HG03025 (cell line): ENCODE measurements at regions not wholly inside any gene's neighbourhood (a gene's known extent, or its start where the extent isn't known, plus 50 kb on each side); places are given as distances from the start of the nearest gene placed in this dataset.

Source experiments
- ATAC-seq: cut with Tn5 transposase; IDR thresholded peaks from one replicate; pipeline ENCODE4 v1.9.1; 2021; ENCODE audit warnings: mild to moderate bottlenecking, moderate library complexity; ENCODE audit not compliant: unreplicated experiment, low FRiP score

DNA sequence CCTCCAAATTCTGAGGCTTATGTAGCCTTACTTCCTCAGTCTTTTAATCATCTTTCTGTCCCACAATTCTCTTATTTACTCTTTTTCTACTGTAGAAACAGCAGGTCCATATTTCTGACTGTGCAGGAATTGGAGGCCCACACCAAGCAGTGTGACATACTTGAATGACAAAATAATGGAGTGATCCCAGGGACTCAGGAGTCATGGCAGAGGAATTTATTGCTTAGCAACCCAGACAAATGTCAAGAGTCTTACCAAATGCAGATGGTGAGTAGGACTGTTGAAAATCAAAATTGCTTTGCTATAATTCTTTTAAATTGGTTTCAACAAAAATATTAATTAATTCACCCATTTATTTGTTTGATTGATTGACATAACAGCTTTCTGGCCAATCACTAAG is 59.9 kb downstream of the HTR1B start:
- ATAC-seq: no peak

DNA sequence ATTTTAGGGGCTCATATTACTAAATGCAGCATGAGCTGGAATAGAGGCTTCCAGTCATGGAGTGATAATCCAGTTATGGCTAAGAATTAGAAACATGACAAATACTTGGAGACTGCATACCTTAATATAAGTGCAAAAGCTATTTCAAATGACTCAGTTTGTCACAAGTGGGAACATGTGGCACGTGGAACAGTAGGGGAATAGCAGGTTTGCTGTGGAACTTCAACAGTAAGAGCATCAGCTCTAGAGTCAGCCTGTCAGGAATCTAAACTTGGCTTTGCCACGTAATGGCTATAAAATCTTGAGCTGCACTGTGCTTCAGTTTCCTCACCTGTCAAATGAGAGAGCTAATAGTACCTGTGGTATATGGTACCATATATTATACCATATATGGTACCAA is 62.1 kb downstream of the HTR1B start:
- ATAC-seq: no peak

DNA sequence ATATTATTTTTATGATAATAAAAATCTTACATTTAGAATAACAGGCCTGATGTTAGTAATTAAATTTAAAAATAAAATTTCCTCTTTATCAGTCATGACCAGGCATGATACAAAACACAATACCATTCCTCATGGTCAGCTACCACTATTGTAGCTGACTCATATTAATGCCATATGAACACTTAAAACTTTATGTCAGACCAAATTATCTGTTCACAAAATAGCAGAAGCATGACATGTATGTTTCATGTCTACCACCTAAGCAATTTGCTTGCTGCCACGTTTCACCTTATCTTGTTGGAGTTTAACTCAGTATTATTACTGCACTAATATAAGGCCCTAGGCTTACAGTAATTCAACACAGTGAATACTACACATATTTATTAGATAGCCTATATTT is 65.7 kb downstream of the HTR1B start:
- no peak for ATAC-seq

DNA sequence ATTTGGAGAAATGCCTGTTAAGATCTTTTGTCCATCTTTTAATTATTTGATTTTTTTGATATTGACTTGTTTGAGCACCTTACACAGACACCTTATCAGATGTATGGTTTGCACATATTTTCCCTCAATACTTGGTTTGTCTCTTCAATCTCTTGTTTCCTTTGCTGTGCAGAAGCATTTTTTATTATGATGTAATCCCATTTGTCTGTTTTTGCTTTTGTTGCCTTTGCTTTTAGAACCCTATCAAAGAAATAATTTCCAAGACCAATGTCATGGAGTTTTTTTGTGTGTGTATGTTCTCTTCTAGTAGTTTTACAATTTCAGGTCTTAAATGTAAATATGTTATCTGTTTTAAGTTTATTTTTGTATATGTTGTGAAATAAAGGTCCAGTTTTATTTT is 73.9 kb downstream of the HTR1B start:
- no peak for ATAC-seq

DNA sequence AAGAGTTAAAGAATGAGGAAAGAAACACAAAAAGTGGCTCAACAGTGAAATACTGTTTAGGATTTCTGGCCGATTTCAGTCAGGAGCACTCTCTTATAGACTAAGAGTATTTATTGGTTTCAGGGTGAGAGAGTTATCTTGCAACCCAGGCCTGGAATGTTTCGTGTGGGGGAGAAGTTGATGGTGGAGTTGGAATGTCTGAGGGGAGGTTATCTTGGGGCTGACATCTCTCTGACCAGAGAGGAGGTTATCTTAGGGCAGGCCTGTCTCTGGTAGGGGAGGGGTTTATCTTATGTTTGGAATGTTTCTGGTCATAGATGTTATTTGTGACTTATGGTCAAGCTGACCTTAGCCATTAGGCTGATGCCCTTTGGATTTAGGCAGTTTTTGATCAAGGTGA is 80.3 kb downstream of the HTR1B start:
- no peak for ATAC-seq

DNA sequence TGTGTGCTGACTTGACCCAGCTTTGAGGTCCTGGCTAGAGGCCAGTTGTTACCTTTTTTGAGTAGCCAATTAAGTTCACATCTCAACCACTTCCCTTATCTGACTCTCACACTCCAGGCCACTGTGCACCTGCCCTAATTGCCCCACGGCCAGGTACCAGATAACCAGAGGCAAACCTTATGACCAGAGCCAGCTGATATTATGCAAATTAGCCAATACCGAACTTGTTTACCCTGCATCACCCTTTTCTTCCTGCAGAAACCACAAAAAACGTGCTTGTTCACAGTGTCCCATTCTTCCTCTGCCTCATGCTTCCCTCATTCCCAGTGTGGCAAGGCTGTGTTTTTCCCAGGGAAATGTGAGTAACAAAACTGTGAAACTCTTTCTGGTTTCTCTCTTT is 89.3 kb downstream of the HTR1B start:
- no peak for ATAC-seq

DNA sequence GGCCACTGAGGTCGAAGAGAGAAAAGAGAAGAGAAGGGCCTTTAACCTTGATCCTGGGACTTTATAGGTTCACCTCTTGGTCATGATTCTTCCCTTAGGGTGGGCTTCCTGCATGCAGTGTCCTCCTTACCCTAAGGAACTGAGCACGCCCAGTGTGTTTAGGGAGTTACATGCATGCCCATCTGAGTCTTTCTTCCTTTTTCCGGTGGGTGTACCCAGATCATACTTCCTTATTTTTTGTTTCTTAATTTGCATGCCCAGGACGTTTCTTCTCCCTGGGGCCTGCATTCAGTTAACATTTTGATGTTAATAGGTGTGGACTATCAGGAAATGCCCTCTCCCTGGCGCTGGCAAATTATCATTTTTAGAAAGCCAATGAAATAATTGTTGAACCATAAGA is 91.5 kb downstream of the HTR1B start:
- ATAC-seq: no peak

DNA sequence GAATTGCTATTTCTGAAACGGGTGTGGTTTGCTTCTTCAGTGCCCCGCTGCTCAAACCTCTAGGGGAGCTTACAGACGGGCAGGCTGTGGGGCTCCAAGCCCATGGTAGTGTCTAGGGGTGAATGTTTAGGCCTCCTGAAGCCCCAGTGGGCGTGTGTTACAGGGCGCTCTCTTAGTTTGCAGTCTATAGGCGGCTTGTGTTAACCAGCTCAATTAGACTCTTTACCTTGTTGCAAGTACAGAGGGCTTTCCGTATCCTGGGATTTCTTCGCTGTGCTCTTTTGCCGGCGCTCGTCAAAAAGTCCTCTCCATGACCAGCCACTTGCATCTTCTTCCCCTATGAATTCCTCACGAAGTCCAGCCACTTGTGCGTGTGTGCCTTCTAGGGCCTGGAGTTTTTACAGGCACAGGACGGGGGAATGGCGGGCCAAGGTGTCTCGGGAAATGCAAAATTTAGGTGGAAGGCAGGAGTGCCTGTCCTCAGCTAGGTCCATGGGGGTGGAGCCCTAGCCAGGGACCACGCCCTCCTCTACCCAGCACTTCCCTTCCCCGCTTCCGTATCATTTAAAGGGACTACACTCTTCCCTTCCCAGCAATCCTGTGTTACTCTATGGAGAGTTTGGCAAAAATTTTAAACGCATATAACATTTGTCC is 94.5 kb downstream of the HTR1B start:
- ATAC-seq: no peak

DNA sequence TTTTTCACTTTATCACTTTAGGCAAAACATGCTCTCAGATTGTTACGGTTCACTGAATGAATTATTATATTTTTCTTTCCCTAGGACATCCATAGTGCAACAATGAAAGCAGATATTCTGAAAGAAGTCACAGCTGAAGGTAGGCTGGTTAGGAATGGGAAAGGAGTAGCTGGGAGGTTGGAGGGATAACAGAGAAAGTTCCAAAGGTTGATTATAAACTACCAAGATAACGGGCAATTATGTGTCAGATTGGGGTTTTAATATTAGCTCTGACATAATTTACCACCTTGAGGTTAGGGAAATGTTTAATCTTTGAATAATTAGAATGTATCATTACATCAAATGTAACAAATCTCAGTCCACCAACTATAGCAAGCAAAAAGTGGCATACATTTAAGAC is 96.5 kb downstream of the HTR1B start:
- ATAC-seq: no peak

DNA sequence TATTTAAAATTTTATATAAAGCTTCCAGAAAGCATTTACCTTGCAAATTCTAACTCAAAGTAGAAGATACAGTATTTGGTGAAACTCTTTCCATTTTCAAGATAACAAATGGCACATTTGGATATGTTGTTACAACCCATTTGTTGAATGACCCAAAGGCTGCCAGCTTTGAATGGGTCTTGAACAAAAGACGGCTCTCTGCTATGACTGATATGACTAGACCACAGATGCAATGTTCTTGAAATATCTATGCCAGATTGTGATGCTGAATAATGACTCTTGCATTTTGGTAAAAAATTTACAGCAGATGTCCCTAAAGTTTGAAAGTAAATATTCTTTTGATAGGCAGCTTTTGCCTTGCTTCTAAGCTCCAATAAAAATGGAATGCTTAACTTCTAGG is 99.6 kb downstream of the HTR1B start:
- ATAC-seq: no peak

DNA sequence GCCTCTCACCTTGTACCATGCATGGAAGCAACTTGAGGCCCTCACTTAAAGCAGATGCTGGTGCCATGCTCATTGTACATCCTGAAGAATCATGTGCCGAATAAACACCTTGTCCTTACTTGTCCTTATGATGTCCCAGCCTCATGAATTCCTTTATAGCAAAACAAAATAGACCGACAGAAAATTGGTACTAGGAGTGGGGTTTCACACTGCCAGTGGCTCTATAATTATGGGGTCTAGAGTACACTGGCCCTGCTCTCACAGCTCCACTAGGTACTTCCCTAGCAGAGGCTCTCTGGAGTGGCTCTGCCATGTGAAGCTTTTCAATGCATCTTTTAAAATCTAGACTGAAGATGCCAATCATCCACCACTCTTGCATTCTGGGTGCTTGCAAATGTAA is 101.2 kb downstream of the HTR1B start:
- no peak for ATAC-seq

DNA sequence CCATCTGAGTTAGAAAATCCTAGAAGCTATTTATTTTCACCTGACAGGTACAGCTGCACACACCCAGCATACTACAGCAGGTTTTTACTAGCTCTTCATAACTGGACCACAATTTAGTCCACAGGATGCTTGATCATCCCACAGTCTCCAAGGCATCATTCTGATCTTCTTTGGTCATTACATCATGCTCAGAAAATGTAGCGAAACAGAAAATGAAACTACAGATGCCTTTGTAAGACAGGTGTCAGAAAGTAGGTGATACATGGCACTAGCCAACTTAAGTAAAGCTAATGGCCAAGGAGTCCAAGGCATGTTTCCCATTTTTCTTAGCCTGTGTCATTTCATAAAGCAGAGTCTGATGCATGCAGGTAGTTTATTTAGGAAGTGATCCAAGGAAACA is 102.3 kb downstream of the HTR1B start:
- peak; percentile 53 for ATAC-seq

DNA sequence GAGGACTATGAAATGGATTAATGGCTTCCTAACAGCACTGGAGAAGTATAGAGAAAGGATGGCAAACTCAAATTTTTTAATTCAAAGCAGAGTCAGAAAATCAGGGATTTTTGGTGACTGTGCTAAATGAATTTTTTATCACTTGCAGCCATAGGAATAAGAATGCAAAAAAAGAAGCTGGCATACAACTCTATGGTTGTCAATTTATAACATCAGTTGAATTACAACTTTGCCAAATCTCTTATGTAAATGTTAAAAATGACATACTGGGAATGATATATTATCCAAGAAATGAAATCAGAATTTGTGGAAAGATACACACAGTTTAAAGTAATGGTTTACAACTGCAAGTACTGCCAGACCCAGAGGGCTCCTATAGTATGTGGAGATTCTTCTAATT is 106.5 kb downstream of the HTR1B start:
- ATAC-seq: no peak

DNA sequence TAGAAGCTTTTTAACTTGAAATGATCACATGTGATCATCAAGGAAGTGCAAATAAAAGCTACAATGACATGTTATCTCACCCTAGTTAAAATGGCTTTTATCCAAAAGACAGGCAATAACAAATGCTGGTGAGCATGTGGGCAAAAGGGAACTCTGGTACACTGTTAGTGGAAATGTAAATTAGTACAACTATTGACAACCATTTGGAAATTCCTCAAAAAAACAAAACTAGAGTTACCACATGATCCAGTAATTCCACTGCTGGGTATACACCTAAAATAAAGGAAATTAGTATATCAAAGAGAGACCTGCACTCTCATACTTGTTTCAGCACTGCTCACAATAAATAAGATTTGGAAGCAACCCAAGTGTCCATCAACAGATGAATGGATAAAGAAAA is 108.7 kb downstream of the HTR1B start:
- ATAC-seq: no peak

DNA sequence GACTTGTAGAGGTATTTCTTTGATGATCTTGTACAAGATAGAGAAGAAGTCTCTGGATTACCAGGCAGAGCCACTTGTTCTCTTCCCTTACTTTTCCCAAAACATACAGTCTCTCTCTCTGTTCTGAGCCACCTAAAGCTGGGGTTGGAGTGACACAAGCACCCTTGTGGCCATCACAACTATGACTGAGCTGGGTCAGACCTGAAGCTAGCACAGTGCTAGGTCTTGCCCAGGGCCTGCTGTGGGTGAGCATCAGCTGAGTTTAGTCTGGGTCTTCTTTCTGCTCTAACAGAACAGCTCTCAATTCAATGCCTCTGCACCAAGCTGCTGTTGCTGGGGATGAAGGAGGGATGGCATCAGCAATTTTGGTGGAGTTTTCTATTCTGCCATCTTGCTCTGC is 110.2 kb downstream of the HTR1B start:
- no peak for ATAC-seq

DNA sequence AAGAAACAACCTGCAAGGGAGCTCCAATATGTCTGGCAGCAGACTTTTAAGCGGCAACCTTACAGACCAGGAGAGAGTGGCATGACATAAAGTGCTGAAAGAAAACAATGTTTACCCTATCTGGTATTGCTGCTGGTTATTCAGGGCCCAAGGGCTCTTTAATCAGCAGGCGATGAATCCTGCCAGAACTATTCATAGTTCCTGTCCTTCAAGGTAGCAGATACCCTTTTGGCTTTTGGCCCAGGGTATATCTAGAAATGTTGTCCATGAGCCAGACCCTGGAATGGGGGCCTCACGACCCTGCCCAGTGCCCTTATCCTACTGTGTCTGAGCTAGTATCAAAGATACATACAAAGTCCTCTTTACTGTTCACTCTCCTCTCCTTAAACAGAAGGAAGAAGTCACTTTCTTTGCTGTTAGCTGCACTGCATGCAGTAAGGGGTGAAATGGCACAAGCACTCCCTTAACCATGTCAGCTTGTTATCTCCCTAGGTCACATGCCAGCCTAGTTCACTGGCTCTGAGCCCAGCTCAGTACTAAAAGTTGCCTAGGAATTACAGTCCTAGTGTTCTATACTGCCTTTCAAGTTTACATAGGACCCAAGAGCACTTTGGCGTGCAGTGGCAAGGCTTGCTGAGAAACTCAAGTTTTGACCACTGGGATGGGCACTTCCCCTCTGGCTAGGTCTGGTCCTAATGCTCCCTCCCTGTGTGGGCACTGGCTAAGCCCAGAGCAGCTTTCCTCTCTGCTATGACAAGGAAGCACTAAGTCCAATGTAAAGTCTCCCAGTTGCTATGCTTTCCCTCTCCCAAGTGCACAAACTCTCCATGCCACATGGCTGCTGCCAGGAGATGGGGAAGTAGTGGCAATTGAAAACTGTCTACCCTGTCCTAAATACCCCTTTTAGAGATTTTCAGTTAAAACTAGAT is 122.0 kb downstream of the HTR1B start:
- no peak for ATAC-seq

DNA sequence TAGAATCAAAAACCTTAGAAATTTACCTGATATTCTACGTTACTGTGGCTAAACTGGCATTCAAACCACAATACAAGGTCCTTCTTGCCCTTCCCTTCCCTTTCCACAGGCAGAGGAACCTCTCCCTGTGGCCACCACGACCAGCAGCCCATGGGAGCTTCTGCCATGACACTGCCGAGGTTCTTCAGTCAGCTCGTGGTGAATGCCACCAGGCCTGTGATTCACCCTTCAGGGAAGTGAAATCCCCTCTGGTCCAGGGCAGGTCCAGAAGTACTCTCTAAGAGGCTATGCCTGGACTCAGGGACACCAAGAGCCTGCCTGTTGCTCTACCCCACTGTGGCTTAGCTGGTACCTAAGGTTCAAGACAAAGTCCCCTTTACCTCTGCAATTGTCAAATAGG is 123.0 kb downstream of the HTR1B start:
- no peak for ATAC-seq

DNA sequence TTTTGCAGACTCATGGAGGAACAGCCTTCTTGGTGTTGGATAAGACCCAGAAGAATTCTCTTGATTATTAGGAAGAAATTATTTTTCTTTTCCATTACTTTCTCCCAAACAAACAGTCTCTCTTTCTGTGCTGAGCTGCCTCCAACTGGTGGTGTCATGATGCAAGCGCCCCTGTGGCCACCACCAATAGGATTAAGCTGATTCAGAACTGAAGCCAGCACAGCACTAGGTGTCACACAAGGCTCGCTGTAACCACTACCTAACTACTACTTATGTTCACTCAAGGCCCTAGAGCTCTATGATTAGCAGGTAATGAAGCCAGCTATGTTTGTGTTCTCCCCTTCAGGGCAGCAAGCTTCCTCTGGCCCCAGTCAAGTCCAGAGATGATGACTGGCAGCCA is 123.4 kb downstream of the HTR1B start:
- no peak for ATAC-seq

DNA sequence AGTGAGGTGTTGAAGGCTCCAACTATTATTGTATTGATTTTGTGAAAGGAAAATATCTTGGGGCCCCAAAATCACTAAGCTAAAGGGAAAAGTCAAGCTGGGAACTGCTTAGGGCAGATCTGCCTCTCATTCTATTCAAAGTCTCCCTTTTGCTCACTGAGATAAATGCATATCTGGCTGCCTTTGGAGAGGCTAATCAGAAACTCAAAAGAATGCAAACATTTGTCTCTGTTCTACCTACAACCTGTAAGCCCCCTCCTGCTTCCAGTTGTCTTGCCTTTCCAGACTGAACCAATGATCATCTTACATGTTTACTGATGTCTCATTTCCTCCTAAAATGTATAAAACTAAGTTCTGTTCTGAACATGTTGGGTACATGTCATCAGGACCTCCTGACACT is 125.9 kb downstream of the HTR1B start:
- ATAC-seq: no peak

DNA sequence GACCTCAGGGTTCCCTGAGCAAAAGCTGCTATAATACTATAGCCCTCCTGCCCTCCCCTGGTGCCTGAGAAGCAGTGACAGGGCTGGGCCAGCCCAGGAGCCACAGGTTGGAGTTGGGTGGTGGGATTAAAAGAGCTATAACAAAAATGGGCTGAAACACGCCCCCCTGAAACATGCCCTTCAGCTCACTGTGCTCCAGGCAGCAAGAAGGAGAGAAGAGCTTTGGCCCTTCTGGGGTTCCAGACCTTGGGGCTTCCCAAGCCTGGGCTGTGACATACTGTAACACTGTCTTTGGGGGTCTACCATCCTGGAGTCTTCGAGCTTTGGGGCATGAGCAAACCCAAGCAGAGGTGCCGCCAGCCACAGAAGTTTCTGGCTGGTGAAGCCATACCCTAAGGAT is 129.2 kb downstream of the HTR1B start:
- ATAC-seq: no peak

DNA sequence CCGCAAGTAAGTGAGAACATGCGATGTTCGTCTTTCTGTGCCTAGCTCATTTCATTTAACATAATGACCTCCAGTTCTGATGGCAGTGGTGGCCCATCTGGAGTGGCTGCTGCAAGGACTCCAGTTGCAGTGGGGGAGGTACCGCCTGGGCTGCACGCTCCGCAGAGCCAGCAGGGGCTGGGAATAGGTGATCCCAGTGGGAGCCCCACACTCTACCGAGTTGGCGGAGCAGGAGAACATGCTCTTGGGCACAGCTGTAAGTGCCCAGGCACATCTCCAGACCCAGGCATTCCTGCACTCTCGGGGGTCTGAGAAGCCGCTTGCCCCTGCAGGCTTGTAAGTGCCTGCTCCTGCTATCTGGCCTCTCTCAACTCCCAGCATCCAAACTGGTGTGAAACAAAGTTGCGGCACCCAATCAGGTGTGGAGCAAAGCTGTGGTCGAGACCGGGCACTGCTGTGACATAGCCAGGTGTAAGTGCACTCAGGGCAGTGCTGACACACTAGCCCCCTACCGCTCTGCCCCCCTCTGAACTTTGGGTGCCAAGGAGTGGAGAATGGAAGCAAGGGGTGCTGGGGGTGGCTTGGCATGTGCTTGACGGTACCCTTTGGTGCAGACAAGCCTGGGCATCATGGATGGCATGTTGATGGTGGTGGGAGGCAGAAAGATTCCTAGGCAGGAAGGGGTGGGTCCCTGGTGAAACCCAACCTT is 130.2 kb downstream of the HTR1B start:
- no peak for ATAC-seq

DNA sequence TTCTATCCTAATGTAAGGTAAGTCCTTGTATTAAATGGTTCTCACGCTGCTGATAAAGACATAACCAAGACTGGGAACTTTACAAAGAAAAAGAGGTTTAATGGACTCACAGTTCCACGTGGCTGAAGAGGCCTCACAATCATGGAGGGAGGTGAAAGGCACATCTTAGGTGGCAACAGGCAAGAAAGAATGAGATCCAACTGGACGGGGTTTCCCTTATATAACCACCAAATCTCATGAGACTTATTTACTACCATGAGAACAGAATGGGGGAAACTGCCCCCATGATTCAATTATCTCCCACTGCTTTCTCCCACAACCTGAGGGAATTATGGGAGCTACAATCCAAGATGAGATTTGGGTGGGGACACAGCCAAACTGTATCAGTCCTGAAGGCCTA is 136.6 kb downstream of the HTR1B start:
- no peak for ATAC-seq
